H9 (cell line): ENCODE measurements at regions not wholly inside any gene's neighbourhood (a gene's known extent, or its start where the extent isn't known, plus 50 kb on each side); places are given as distances from the start of the nearest gene placed in this dataset.

Source experiments
- DNase-seq: peaks from one replicate; pipeline ENCODE4 v3.0.0-alpha.2; 2017
- H2AFZ ChIP-seq: one replicate; pipeline ENCODE4 v1.6.1; 2013; ENCODE audit warnings: mild to moderate bottlenecking, low read length, control low read depth, moderate library complexity
- H2AK5ac ChIP-seq: 2 replicates; pipeline ENCODE4 v1.6.1; 2013; ENCODE audit warnings: low read length, control low read depth, mixed read lengths; ENCODE audit not compliant: insufficient read length
- H2BK120ac ChIP-seq: one replicate; pipeline ENCODE4 v1.6.1; 2013; ENCODE audit warnings: low read depth, mild to moderate bottlenecking, low read length, control low read depth, inconsistent platforms; ENCODE audit not compliant: poor library complexity, severe bottlenecking
- H2BK12ac ChIP-seq: 2 replicates; pipeline ENCODE4 v1.6.1; 2013; ENCODE audit warnings: low read length, control low read depth, mixed read lengths, low read depth; ENCODE audit not compliant: insufficient read length
- H2BK15ac ChIP-seq: 2 replicates; pipeline ENCODE4 v1.6.1; 2013; ENCODE audit warnings: low read depth, low read length, control low read depth
- H2BK20ac ChIP-seq: one replicate; pipeline ENCODE4 v1.6.1; 2013; ENCODE audit warnings: low read depth, mild to moderate bottlenecking, low read length, control low read depth, inconsistent platforms; ENCODE audit not compliant: poor library complexity, severe bottlenecking
- H2BK5ac ChIP-seq: 2 replicates; pipeline ENCODE4 v1.6.1; 2013; ENCODE audit warnings: low read length, control low read depth, mixed read lengths; ENCODE audit not compliant: insufficient read length
- H3K14ac ChIP-seq: 2 replicates; pipeline ENCODE4 v1.6.1; 2013; ENCODE audit warnings: low read length, control low read depth; ENCODE audit not compliant: insufficient read depth
- H3K18ac ChIP-seq: 2 replicates; pipeline ENCODE4 v1.6.1; 2013; ENCODE audit warnings: low read depth, mild to moderate bottlenecking, mixed read lengths, low read length, control low read depth; ENCODE audit not compliant: insufficient read length
- H3K23ac ChIP-seq: 2 replicates; pipeline ENCODE4 v1.6.1; 2013; ENCODE audit warnings: low read length, control low read depth, mixed read lengths, low read depth; ENCODE audit not compliant: insufficient read length
- H3K23me2 ChIP-seq: 2 replicates; pipeline ENCODE4 v1.6.1; 2013; ENCODE audit warnings: low read depth, mild to moderate bottlenecking, mixed read lengths, low read length, control low read depth; ENCODE audit not compliant: insufficient read length, poor library complexity, severe bottlenecking
- H3K27ac ChIP-seq: 2 replicates; pipeline ENCODE4 v1.5.1; 2013; ENCODE audit warnings: low read length, control low read depth, mixed read lengths, low read depth; ENCODE audit not compliant: insufficient read length
- H3K27me3 ChIP-seq: 2 replicates; pipeline ENCODE4 v1.6.1; 2013; ENCODE audit warnings: low read length, control low read depth, inconsistent platforms; ENCODE audit not compliant: insufficient read depth
- H3K4ac ChIP-seq: 2 replicates; pipeline ENCODE4 v1.6.1; 2013; ENCODE audit warnings: low read depth, mild to moderate bottlenecking, control low read depth, inconsistent platforms, low read length, moderate library complexity
- H3K4me1 ChIP-seq: 2 replicates; pipeline ENCODE4 v1.6.1; 2013; ENCODE audit warnings: low read length, control low read depth, inconsistent platforms; ENCODE audit not compliant: insufficient read depth
- H3K4me2 ChIP-seq: 2 replicates; pipeline ENCODE4 v1.6.1; 2013; ENCODE audit warnings: low read length, control low read depth, mixed read lengths; ENCODE audit not compliant: insufficient read length, insufficient read depth
- H3K56ac ChIP-seq: 2 replicates; pipeline ENCODE4 v1.6.1; 2013; ENCODE audit warnings: low read depth, mild to moderate bottlenecking, mixed read lengths, low read length, control low read depth; ENCODE audit not compliant: insufficient read length
- H3K79me1 ChIP-seq: 2 replicates; pipeline ENCODE4 v1.6.1; 2013; ENCODE audit warnings: low read depth, mild to moderate bottlenecking, moderate library complexity, low read length, control low read depth, inconsistent platforms; ENCODE audit not compliant: insufficient read depth, poor library complexity, severe bottlenecking
- H3K79me2 ChIP-seq: 2 replicates; pipeline ENCODE4 v1.6.1; 2013; ENCODE audit warnings: low read length, control low read depth, inconsistent platforms; ENCODE audit not compliant: insufficient read depth
- H3K9ac ChIP-seq: 2 replicates; pipeline ENCODE4 v1.6.1; 2013; ENCODE audit warnings: low read length, control low read depth, mixed read lengths; ENCODE audit not compliant: insufficient read length; ENCODE audit errors: extremely low read depth
- H3K9me3 ChIP-seq: one replicate; pipeline ENCODE4 v1.6.1; 2013; ENCODE audit warnings: low read depth, low read length, inconsistent platforms; ENCODE audit not compliant: control insufficient read depth
- H3T11ph ChIP-seq: one replicate; pipeline ENCODE4 v1.6.1; 2013; ENCODE audit warnings: mild to moderate bottlenecking, low read length, control low read depth, inconsistent platforms
- H4K20me1 ChIP-seq: one replicate; pipeline ENCODE4 v1.6.1; 2013; ENCODE audit not compliant: control insufficient read depth, insufficient read length, insufficient read depth
- H4K5ac ChIP-seq: 2 replicates; pipeline ENCODE4 v1.6.1; 2013; ENCODE audit warnings: low read depth, mild to moderate bottlenecking, mixed read lengths, low read length, control low read depth; ENCODE audit not compliant: insufficient read length
- H4K8ac ChIP-seq: replicated peaks from 2 replicates; pipeline ENCODE4 v1.6.1; 2013; ENCODE audit warnings: low read length, control low read depth, mixed read lengths, low read depth; ENCODE audit not compliant: insufficient read length
- H4K91ac ChIP-seq: 2 replicates; pipeline ENCODE4 v1.6.1; 2013; ENCODE audit warnings: low read depth, mild to moderate bottlenecking, moderate library complexity, mixed read lengths, low read length, control low read depth; ENCODE audit not compliant: insufficient read length
- H3K27ac Mint-ChIP-seq, 3 experiments: 2 replicates in 2 of 3; 3 replicates in 1 of 3; pipeline ENCODE4 v1.8.0; 2020 to 2021; ENCODE audit warnings: mixed read lengths in 3 of 3, mild to moderate bottlenecking in 1 of 3, moderate library complexity in 1 of 3
- H3K27me3 Mint-ChIP-seq: 2 replicates; pipeline ENCODE4 v1.8.0; 2021; ENCODE audit warnings: low read depth, mild to moderate bottlenecking, moderate library complexity, mixed read lengths
- H3K36me3 Mint-ChIP-seq, 3 experiments: 2 replicates in 2 of 3; 3 replicates in 1 of 3; pipeline ENCODE4 v1.8.0; 2020 to 2021; ENCODE audit warnings: low read depth in 3 of 3, mixed read lengths in 3 of 3; ENCODE audit not compliant: insufficient read depth in 1 of 3
- H3K4me1 Mint-ChIP-seq, 2 experiments: 2 replicates each; pipeline ENCODE4 v1.8.0; 2020; ENCODE audit warnings: mixed read lengths in 2 of 2
- H3K4me3 Mint-ChIP-seq, 2 experiments: 2 replicates in 1 of 2; 3 replicates in 1 of 2; pipeline ENCODE4 v1.8.0; 2020 to 2021; ENCODE audit warnings: mild to moderate bottlenecking in 2 of 2, mixed read lengths in 2 of 2, moderate library complexity in 1 of 2
- H3K9me3 Mint-ChIP-seq, 2 experiments: 2 replicates in 1 of 2; 3 replicates in 1 of 2; pipeline ENCODE4 v1.8.0; 2020; ENCODE audit warnings: mild to moderate bottlenecking in 2 of 2, mixed read lengths in 2 of 2, moderate library complexity in 1 of 2
- CTCF ChIP-seq: fragments of 200-600 bp; sonication (generic); conservative IDR thresholded peaks from 3 replicates; pipeline ENCODE4 v1.8.0; 2021; ENCODE audit warnings: antibody characterized with exemption, mild to moderate bottlenecking
- WGBS: extraction: QIAGEN DNeasy Blood & Tissue Kit; methylation state at CpG from one replicate; pipeline ENCODE4 v1.1.7; 2013; ENCODE audit warnings: missing lambda C conversion rate, low lambda C conversion rate, mixed read lengths; ENCODE audit not compliant: insufficient read length; ENCODE audit errors: extremely low coverage; 5-methylcytosine and 5-hydroxymethylcytosine counted together

- Histone ChIP-seq H3K4me1 (no peaks in the 10 kb centered on the region), H3K4me2 (no peak overlapping the region), H3K23ac (no peak overlapping the region), H3K9ac (no peak overlapping the region), H2BK12ac (no peak overlapping the region), H3K9me3 (no peaks in the 10 kb centered on the region), H3K27me3 (no peaks in the 10 kb centered on the region), H2BK15ac (no peak overlapping the region), H2BK20ac (no peak overlapping the region), H4K5ac (no peak overlapping the region), H3K4ac (no peak overlapping the region), H4K20me1 (no peaks in the 10 kb centered on the region), H2AK5ac (no peak overlapping the region), H3K27ac (no peak overlapping the region), H2BK120ac (no peak overlapping the region), H3K18ac (no peak overlapping the region), H3K23me2 (no peaks in the 10 kb centered on the region), H3T11ph (no peak overlapping the region), H4K8ac (no peak overlapping the region), H3K14ac (no peak overlapping the region), H4K91ac (no peak overlapping the region), H3K56ac (no peak overlapping the region), H3K79me1 (no peaks in the 10 kb centered on the region), H2AFZ (no peak overlapping the region), H2BK5ac (no peak overlapping the region), H3K79me2 (no peaks in the 10 kb centered on the region)
- Mint-ChIP-seq H3K36me3 (peaks cover 0 to 8% (median 0%) of the 10 kb centered on the region in 3 experiments; a peak in 3 of 7 replicates), H3K9me3 (peaks cover 6 to 7% of the 10 kb centered on the region in 2 experiments), H3K27me3 (no peaks in the 10 kb centered on the region; the same call in 1 of the 2 replicates), H3K27ac (no peak overlapping the region), H3K4me1 (no peaks in the 10 kb centered on the region), H3K4me3 (no peak overlapping the region)
- no peak for TF ChIP-seq CTCF
- WGBS, result no CpG with 5 or more reads among the region's 6 CpGs
- no peak for DNase-seq
Measured at GRCh38 chr3:84906065-84906464, 52.7 kb upstream of the CADM2 start.
